SH-SY5Y (cell line): ENCODE measurements at regions not wholly inside any gene's neighbourhood (a gene's known extent, or its start where the extent isn't known, plus 50 kb on each side); places are given as distances from the start of the nearest gene placed in this dataset.

Experiments used
- GATA2 ChIP-seq: IDR thresholded peaks from 2 replicates; pipeline ENCODE4 v1.6.1; 2011; ENCODE audit warnings: mild to moderate bottlenecking, low read depth, low read length
- GATA3 ChIP-seq: IDR thresholded peaks from 2 replicates; pipeline ENCODE4 v1.6.1; 2011; ENCODE audit warnings: low read depth, mild to moderate bottlenecking, low read length, moderate library complexity

DNA sequence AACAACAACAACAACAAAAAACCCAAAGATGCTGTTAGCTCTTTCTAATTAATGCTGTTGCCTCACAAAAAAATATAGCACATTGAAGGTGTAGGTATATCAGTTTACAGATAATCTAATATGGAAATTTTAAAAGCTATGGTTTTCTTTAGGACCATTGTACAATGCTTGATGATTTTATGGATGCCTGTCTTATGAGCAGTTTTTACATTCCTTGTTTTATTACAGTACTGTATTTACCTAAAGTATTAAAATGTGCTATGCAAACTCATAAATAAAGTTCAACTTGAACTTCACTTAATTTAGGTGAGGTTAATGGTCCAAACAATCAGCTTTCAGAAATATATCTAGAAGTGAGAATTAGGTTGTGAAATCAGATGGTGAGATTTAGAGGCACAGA lies 212.2 kb upstream of the GOLIM4 start:
- TF ChIP-seq GATA2 (no peak), GATA3 (no peak)
